Stimulated activated CD4-positive, alpha-beta T cell treated with anti-CD3 and anti-CD28 coated beads, Interleukin-15, amount 100 ng/mL, for 24 hours (primary cell): ENCODE measurements at regions not wholly inside any gene's neighbourhood (a gene's known extent, or its start where the extent isn't known, plus 50 kb on each side); places are given as distances from the start of the nearest gene placed in this dataset.

Experiments used
- DNase-seq: peaks from one replicate; pipeline ENCODE4 v3.0.0-alpha.2; 2020

DNA sequence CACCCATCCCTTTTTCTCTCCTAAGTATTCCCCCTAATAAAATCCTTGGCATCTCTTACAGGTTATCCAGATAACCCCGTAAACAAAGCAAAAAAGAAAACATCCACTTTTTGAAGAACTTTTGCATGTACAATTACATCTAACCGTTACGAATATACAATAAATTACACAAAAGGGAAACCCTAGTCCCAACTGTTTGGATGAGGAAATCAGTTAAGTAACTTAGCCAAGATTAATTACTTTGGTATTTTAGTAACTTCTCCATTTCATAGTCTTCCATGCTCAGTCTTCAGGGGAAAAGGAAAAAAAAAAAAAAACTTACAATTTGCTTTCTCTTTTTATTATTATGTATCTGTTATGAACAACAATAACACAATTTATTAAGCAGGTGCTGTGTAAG lies 212.9 kb downstream of the ACTL7B start:
- DNase-seq, result no peak

DNA sequence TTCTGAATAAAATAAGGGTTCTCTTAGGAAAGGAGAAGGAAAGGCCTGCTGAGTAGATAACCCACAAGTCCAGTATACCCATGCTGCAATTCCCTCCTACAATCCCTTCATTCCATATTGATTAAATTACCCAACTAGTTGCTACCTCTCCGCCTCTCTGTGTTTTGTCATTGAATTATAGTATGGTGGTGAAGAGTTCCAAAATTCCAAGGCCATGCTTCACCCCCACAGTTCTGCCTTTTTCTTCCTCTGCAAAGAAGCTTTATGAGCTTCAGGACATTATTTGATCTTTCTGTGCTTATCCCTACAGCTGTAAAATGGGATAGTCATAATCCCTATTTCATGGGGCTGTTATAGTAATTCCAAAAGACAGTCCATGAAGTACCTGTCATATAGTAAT lies 215.6 kb downstream of the ACTL7B start:
- DNase-seq, result no peak

DNA sequence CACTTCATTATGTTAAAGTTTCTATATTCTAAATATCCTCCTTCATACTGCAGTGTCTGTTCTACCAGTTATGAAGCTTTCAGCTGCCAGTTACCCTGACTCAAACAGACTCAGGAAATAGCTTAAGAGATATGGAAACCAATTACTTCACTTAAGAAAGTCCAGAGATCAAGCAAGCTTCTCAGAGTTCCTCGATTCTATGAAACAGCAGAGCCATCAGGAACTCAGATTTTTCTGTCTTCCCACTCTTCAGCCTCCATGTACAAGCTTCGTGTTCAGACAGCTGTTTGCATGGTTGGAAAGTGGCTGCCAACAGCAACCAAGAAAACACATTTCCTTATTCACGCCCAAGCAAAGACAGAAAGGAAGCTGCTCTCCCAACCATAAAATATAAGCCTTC lies 216.1 kb downstream of the ACTL7B start:
- no peak for DNase-seq

DNA sequence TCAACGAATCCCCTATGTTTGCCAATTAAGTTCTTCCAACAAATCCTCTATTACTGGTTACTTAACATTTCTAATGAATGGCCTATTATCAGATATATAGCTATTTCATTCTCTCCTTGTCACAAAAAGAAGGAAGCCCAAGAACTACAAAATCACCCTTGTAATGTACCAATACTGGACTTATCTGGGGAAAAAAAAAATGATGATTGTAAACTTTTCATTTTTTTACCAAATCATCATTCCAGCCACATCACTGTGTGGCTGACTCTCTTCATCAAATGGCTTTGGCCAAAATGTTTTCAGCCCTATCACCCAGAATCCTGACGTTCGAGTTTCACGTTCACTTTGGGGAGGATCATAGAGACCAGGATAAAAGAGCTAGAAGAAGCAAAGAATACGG lies 216.7 kb downstream of the ACTL7B start:
- DNase-seq, result no peak

DNA sequence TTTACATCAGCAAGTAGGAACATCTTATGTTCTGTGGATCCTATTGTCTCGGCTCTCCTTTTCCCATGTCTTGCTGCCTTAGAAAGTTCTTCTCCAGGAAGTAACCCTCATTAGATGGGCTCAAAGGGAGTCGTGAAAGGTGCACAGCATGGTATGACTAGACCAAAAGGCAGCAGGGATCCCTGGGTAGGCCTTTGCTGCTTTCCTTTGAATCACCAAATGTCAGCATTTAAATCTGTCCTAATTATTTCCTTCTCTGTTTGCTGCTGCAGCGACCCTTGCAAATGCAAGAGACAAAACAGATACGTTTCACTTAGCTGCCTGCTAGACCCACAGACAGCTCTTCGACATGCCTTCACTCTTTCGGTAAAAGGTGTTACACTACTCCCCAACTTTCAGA lies 218.4 kb downstream of the ACTL7B start:
- DNase-seq, result no peak

DNA sequence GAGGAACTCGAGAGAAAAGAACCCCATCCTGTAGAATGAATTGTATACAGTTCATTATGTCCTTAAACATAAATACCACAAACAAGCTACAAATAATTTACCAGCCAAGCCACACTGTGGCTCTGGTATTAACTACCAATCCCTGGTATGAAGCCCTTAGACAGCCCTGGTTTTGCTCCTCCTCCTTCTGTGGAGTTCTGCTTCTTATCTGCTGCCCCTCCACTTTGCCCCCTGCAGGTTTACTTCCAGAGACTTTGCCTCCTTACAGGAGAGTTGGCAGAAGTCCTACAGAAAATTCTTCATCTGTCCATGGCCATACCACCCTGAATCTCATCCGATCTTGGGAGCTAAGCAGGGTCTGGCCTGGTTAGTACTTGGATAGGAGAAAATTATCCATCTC lies 219.8 kb downstream of the ACTL7B start:
- DNase-seq, result no peak

DNA sequence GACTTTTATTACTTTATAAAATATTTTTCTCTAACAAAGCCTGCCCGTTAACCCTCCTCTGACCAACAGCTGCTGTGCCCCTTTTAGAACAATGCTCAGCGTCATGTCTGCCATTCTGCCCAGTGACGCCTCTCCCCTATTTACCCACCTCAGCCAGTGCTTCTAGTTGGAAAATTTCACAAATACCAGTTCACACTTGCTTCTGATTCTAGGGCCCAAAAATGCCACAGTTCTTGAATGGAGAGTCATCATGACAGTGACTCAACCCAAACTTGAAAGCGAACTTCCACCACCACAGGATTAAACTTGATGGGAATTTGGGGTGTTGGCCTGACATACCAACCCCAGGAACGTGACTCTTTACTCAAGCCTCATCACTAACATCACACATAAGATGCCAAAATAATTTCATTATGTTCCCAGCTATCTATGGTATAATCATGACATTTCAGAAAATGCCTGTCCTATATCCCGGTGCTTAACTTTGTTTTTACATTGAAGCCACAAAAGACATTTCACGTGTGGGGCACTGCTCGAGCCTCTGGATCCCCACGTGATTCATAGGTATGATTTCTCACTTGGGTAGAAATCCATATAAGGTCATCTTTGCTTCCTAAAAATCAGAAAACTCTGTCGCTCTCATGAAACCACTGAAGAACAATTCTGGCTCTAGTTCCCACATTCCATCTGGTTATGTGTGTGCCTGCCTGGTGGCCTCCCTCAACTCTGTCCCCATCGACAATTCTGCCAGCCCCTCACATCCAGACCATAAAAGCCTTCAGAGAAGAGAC lies 220.9 kb downstream of the ACTL7B start:
- no peak for DNase-seq

DNA sequence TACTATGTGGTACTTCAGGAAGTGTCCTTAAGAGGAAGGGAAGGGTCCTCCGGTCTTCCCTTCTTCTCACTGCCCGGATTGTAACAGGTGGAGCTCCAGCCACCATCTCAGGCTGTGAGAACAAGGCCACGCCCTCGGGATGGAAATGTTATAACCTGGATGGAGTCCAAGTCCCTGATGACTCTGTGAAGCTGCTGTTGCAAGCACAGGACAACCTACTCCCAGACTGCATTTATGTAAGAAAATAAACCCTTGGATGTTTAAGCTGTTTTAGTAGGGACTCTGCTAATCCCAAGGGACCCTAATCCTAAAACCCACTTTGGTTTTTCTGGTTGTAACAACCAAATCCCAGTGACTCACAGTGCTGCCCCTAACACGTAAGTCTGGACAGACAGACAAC lies 221.6 kb downstream of the ACTL7B start:
- DNase-seq, result no peak

DNA sequence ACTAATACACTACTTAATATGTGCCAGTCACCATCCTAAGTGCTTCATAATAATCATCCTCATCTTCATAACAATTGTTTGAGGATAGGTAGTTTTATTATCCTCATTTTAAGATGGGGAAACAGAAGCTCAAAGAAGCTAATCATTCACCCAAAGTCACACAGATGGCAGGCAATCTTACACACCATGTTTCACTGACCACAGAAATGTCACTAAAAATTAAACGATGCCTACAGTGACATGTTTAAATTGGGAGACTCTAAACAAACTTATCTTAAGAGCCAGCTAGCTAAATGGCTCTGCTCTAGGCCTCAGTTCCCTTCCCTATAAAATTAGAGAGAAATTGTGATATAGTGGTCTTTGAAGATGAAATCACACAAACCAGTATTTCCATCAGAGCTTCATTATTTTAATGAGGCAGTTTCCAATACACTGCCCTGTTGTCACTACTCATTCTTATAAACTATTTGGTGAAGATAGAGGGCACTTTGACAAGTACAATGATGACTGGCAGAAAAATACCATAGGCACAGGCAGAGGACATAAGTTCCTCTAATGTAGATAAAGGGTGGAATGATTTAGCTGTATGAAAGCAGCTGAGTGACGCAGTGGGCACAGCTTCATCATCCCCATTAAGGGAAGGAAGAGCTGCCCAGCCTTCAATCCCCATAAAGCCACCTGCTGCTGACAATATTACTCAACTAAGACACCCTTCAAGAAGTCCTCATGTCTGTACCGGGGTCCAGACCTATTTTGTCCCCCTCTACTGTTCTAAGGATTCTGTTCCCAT lies 224.1 kb downstream of the ACTL7B start:
- no peak for DNase-seq

DNA sequence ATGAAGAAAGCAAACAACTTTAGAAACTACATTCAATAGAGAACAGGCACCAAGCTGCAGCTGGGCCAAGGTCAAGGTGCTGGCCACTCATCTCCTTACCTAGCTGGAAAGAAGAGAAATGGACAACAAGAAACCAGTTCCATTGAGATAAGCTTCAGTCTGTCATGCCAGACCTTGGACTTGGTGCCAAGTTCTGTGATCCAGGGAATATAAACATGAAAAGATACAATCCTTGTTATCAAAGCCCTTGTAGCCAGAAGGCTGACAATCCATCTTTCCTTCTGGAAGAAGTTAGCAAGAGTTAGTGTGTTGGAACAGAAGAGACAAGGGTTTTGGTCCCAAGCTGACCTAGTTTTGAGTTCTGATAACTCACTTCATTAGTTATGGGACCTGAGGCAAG lies 227.5 kb downstream of the ACTL7B start:
- DNase-seq, result no peak

DNA sequence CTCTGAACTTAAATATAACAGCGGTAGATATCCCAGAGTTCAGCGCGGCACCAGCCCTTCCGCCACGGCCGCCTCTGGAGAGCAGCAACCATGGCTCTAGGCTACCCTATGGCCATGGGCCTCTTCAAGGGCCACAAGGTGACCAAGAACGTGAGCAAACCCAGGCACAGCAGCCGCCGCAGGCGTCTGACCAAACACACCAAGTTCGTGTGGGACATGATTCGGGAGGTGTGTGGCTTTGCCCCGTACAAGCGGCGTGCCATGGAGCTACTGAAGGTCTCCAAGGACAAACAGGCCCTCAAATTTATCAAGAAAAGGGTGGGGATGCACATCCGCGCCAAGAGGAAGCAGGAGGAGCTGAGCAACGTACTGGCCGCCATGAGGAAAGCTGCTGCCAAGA lies 229.0 kb downstream of the ACTL7B start:
- DNase-seq, result no peak

DNA sequence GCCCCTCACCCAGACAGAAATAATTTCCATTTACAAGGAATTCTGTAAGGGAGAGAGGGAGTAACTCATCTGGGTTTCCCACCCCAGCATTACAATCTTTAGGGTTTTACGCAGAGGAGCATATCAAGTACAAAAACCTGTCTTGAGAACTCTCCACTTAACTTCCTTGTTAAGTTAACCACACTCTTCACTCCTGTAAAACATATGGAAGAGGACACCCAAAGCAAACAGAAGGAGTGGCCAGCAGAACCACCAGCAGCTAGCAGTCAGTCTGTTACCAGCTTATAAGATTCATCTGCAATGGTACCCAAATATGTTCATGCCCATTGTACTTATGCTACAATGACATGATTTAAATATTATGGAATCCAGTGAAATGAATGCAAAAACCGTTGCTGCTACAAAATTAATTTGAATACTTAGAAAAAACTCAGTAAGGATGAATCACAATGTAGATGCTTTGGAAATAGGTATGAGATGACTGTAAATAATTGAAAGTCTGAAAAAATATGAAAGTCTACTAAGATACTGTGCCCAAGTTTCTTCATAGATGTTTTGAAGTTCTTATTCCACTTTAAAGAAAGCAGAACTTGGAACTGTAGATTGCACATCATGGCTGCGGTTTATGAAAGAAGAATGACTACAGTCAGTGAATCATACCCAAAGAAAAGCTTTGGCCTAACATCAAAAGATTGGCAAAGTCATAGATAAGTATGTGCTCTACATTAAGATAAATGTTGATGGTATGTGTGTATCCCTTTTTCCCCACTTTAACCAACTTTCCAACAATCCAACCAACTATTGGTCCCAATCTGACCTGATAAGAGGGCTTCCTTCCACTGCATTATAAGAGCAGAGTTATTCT lies 233.6 kb downstream of the ACTL7B start:
- no peak for DNase-seq

DNA sequence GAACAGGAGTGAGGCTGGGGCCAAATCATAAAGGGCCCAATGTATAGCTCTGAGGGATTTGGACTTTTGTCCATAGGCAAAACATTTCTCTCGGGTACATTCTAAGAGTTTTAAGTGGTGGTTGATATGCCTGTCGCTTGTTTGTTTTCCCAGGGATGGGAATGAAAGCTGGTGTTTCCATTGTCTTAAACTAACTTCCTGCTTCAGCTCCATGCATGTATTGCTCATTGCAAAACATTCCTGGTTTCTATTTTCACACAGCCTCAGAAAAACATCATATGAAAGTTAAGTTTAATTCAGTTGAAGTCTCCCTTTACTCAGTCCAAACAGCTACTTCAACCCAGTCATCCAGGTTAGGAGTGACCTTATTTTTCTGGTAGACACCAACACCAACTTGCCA lies 235.0 kb downstream of the ACTL7B start:
- no peak for DNase-seq

DNA sequence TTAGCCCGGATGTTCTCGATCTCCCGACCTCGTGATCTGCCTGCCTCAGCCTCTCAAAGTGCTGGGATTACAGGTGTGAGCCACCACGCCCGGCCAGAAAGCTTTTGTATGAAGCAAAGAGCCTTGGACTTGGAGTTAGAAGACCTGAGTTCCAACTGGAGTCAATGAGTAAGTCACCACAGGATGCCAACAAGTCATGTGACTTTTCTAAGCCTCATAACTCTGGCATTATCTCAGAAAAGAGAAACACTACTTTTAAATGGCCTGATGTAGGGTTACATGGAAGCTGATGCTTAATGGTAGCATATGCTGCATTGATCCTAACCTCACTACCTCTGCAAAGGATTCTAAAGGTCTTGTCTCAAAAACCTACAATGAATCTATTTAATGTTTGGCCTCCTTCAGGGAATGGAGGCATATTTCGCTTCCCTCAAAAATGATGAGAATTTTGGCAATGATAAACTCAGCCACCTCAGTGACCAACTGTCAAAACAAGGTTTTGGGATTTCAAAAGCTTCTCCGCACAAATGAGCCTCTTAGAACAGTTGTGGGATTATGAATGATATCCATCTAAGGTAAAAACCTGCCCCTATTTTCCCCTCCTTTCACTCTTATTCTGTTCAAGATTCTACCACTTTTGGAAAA lies 236.8 kb downstream of the ACTL7B start:
- DNase-seq, result no peak

DNA sequence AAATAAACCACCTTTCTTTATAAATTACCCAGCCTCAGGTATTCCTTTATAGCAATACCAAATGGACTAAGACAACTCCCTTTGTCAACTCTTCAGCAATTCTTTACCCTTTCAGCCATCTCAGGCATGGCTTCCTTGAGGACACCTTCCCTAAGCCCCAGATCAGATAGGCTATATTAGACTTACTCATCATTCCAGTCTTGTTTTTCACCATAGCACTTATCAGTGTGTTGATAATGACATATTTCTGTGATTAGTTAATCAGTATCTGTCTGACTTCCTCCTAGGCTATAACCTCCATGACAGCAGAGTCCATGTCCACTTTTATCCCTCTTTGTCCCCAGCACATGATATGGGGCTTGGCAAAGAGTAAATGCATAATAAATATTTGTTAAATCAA lies 238.1 kb downstream of the ACTL7B start:
- DNase-seq, result no peak

DNA sequence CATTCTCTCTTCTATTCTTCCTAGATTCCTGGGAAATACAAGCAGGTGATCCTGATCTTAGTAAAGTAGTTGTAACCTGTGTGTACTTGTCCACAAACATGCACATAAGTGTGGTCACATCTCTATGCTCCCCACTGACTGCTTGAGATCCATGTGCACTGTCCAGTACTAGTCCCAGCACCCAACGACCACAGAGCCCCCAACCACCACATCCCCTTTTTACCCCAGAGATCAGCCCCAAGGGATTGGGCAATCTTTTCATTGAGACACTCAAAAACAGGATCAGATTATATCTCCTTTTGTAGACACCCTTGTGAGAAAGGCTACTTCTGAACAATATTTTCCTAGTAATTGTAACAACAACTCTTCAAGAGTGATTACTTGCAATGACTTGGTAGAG lies 240.6 kb downstream of the ACTL7B start:
- DNase-seq, result no peak

DNA sequence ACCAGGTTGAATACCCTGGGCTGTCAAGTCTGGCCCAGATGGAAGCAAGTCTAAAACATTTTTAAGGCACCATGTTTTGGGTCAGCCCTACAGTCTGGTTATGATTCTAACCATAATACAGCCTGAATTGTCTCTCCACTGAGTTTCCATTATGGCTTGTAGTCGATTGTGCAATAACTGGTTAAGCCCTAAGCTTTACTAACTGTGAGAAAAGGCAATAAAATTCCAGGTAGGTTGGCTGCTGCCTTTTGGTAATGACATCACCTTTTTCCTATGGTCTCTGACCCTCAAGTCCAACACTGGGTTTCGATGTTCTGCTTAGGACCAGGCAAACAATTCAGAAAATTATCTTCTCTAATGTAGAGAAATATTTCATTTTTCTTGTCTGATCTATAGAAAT lies 243.3 kb downstream of the ACTL7B start:
- DNase-seq, result no peak

DNA sequence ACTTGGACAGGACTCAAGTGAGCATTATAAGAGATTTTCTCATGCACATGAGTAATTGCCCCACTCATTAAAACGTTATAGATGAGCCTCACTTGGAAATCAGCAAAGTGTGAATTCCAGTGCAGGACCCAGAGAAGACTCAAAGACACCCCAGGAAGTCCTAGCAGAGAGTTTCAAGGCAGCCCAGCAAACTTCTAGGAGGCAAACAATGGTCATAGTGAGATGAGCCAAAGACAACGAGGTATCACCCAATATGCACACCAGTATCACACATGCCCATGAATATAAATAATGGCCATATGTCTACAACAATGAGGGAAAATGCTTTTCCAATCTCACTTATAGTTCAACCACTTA lies 245.9 kb downstream of the ACTL7B start:
- no peak for DNase-seq

DNA sequence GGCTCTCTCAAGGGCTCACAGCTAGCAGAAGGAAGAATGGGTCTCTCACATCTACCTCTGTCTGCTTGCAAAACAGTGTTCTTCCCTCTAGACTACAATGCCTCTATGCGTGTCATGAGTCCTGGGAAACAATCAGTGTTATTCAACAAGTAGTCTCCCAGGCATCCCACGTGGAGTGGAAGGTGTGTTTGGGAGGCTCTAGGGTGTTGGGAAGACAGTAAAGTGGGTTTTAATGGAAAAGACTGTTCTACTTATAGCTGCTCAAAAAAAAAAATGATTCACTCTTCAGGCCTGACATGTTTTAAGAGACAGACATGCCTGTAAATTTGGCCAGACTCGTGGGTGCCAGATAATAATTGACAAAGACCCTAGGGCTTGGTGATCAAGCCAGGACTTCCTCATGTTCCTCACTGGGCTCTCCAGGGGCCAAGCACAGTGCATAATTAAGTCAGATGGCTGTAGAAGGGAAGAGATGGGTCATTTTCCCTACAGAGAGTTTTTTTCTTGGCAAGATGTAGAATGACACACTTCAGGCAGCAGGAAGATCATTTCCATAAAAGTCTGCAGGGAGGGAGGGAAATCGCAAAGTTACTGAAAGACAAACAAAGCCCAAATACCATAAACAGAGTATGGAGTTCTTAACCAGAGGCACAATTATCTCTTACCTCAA lies 246.4 kb downstream of the ACTL7B start:
- no peak for DNase-seq

DNA sequence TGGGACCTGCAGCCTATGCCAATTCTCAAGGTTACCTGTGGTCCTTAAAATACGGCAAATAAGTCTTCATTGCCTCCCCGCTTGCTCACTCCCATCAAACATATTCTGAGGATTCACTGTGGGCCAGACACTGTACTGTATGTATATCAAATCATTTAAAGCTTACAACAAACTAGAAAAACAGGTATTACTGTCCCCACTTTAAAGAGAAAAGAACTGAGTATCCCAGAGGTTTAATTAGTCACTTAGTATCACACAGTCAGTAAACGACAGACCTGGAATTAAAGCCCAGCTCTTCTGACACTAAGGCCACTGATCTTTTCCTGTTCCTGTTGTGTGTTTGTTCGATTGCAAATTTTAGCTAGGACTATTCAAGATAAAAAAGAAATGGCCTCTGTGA lies 248.2 kb downstream of the ACTL7B start:
- DNase-seq, result no peak

DNA sequence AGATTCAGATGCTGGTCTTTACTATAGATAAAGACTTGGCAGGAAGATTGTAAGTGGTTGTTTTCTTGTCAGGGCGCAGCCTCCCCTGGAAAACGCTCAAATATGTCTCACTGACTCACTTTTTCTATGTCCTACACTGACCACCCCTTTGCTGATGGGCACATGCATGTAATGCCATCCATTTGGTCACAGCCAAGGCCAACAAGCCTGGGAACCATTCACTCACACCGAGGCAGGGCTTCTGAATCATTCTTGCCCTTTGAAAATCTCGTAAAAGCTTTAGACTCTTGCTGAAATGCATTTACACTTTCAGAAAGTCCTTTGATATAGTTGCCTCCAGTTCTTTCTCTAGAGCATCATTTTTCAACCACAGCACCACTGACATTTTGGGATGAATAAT lies 249.4 kb downstream of the ACTL7B start:
- no peak for DNase-seq

DNA sequence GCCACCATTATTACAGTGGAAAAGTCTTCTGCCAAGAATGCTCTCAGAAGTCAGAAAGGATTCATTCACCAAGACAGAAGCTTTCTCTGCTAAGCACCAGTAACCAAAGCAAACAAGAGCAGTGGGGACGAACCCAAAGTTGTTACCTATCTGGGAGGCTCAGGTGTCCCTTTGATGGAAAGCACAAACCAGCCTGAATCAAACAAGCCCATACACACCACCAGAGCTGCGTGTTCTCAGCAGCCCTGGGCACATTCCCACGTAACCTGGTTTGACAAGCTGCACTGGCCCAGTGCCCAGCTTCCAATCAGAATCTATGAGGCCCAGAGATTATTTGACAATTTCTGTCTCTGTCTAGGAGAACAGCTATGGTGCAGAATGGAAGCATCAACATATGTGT lies 252.6 kb downstream of the ACTL7B start:
- DNase-seq, result no peak

DNA sequence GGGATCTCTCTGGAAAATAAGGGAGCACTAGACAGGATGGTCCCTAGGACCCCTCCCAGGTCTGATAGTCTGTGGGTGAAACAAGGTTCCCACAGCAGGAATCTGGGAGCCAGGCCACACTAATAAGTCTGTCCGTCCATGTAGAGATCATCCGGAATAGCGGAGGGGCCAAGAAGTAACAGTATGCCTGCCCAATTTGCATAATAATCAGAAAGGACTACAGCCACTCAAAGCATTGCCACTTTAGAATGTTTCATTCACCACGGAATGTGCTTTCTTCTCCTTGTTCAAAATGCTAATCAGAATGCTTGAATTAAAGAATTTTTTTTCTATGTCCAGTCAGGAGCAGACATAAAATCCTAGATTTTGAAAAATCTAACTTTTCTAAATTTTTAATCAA lies 254.9 kb downstream of the ACTL7B start:
- DNase-seq, result no peak
